ENCODE measurements at regions not wholly inside any gene's neighbourhood (a gene's known extent, or its start where the extent isn't known, plus 50 kb on each side); places are given as distances from the start of the nearest gene placed in this dataset.
A peak's percentile ranks its signal among the peaks of the same experiment; 100 is the strongest.

- H3K27me3 ChIP-seq (replicated peaks in 2 of 5; ENCODE audit: control insufficient read depth in 4 of 5, insufficient read depth in 5 of 5, low read length in 4 of 5), result no peaks in the 10 kb centered on the region
- peak overlapping the region in 2 of 7 experiments; percentile 45 to 46 for H3K4me3 ChIP-seq (ENCODE audit: control insufficient read depth in 1 of 7, extremely low read depth in 1 of 7, insufficient read depth in 4 of 7, low read depth in 2 of 7, low read length in 6 of 7)
Observed at GRCh38 chr1:200243042-200243437, 166.8 kb downstream of the ZNF281 start.

GRCh38 chr1:200242110-200243041, 167.5 kb downstream of the ZNF281 start:
- Histone ChIP-seq H3K4me1 (ENCODE audit: control extremely low read depth in 1 of 4, control insufficient read depth in 4 of 4, insufficient read depth in 4 of 4, low read length in 3 of 4) (peaks cover 11 to 34% (median 25%) of the 10 kb centered on the region in 4 experiments), H3K27me3 (replicated peaks in 2 of 5; ENCODE audit: control insufficient read depth in 4 of 5, insufficient read depth in 5 of 5, low read length in 4 of 5) (no peaks in the 10 kb centered on the region), H3K27ac (ENCODE audit: insufficient read depth in 1 of 2, low read depth in 1 of 2, low read length in 2 of 2, poor library complexity in 1 of 2, severe bottlenecking in 2 of 2) (peak overlapping the region in 1 of 2 experiments; percentile 10), H3K9me3 (ENCODE audit: control extremely low read depth in 1 of 5, control insufficient read depth in 4 of 5, insufficient read depth in 2 of 5, low read depth in 1 of 5, low read length in 4 of 5) (no peaks in the 10 kb centered on the region), H3K36me3 (ENCODE audit: control insufficient read depth in 4 of 4, insufficient read depth in 4 of 4, low read length in 3 of 4) (no peaks in the 10 kb centered on the region), H3K4me3 (ENCODE audit: control insufficient read depth in 1 of 7, extremely low read depth in 1 of 7, insufficient read depth in 4 of 7, low read depth in 2 of 7, low read length in 6 of 7) (peak overlapping the region in 3 of 7 experiments; percentile 8 to 46 (median 45))
- ChIA-PET POLR2A (interaction anchor here (0.6 kb wide), 1 partner anchor 198 kb away, joined by 4 read pairs; no protein-coding TSS in a partner anchor), CTCF (interaction anchor here (1.2 kb wide), 1 partner anchor 32 kb away, joined by 4 read pairs; no protein-coding TSS in a partner anchor)
- DNase-seq, result peak in 2 of 3 donors; percentile 51 to 63
- 16% methylated on average over 5 of the region's 15 CpGs for WGBS (ENCODE audit: insufficient coverage)

More at GRCh38 chr1:200243042-200243437, 166.8 kb downstream of the ZNF281 start:
- ChIA-PET POLR2A (no interaction called here), CTCF (no interaction called here)
- Histone ChIP-seq H3K36me3 (ENCODE audit: control insufficient read depth in 4 of 4, insufficient read depth in 4 of 4, low read length in 3 of 4) (no peaks in the 10 kb centered on the region), H3K9me3 (ENCODE audit: control extremely low read depth in 1 of 5, control insufficient read depth in 4 of 5, insufficient read depth in 2 of 5, low read depth in 1 of 5, low read length in 4 of 5) (no peaks in the 10 kb centered on the region), H3K27ac (ENCODE audit: insufficient read depth in 1 of 2, low read depth in 1 of 2, low read length in 2 of 2, poor library complexity in 1 of 2, severe bottlenecking in 2 of 2) (no peak overlapping the region), H3K4me1 (ENCODE audit: control extremely low read depth in 1 of 4, control insufficient read depth in 4 of 4, insufficient read depth in 4 of 4, low read length in 3 of 4) (peaks cover 13 to 39% (median 28%) of the 10 kb centered on the region in 4 experiments)
- WGBS (ENCODE audit: insufficient coverage), result 83% methylated on average over 7 of the region's 11 CpGs
- DNase-seq, result peak in 2 of 3 donors; percentile 30 to 55

GRCh38 chr1:200240656-200241055, 169.2 kb downstream of the ZNF281 start:
- ChIA-PET CTCF (interaction anchor here (0.8 to 1.2 kb wide), 4 partner anchors 8 to 39 kb away, joined by 3 to 4 read pairs (median 3); no protein-coding TSS in a partner anchor), POLR2A (no interaction called here)
- WGBS (ENCODE audit: insufficient coverage), result 4% methylated on average over 7 of the region's 9 CpGs
- no peaks in the 10 kb centered on the region for H3K27me3 ChIP-seq (replicated peaks in 2 of 5; ENCODE audit: control insufficient read depth in 4 of 5, insufficient read depth in 5 of 5, low read length in 4 of 5)
- DNase-seq, result peak in 2 of 3 donors; percentile 33 to 53
- H3K27ac ChIP-seq (ENCODE audit: insufficient read depth in 1 of 2, low read depth in 1 of 2, low read length in 2 of 2, poor library complexity in 1 of 2, severe bottlenecking in 2 of 2), result no peak overlapping the region
- H3K4me1 ChIP-seq (ENCODE audit: control extremely low read depth in 1 of 4, control insufficient read depth in 4 of 4, insufficient read depth in 4 of 4, low read length in 3 of 4), result peaks cover 8 to 30% (median 22%) of the 10 kb centered on the region in 4 experiments
- peak overlapping the region in 2 of 7 experiments; percentile 31 to 55 for H3K4me3 ChIP-seq (ENCODE audit: control insufficient read depth in 1 of 7, extremely low read depth in 1 of 7, insufficient read depth in 4 of 7, low read depth in 2 of 7, low read length in 6 of 7)
- no peaks in the 10 kb centered on the region for H3K9me3 ChIP-seq (ENCODE audit: control extremely low read depth in 1 of 5, control insufficient read depth in 4 of 5, insufficient read depth in 2 of 5, low read depth in 1 of 5, low read length in 4 of 5)
- H3K36me3 ChIP-seq (ENCODE audit: control insufficient read depth in 4 of 4, insufficient read depth in 4 of 4, low read length in 3 of 4), result no peaks in the 10 kb centered on the region

GRCh38 chr1:200238311-200238710, 171.5 kb downstream of the ZNF281 start:
- no peak overlapping the region for H3K4me3 ChIP-seq (ENCODE audit: control insufficient read depth in 1 of 7, extremely low read depth in 1 of 7, insufficient read depth in 4 of 7, low read depth in 2 of 7, low read length in 6 of 7)
- no peak overlapping the region for H3K27ac ChIP-seq (ENCODE audit: insufficient read depth in 1 of 2, low read depth in 1 of 2, low read length in 2 of 2, poor library complexity in 1 of 2, severe bottlenecking in 2 of 2)
- CTCF ChIA-PET, result interaction anchor here (0.5 kb wide), 1 partner anchor 25 kb away, joined by 3 read pairs; no protein-coding TSS in a partner anchor
- no peaks in the 10 kb centered on the region for H3K27me3 ChIP-seq (replicated peaks in 2 of 5; ENCODE audit: control insufficient read depth in 4 of 5, insufficient read depth in 5 of 5, low read length in 4 of 5)
- peaks cover 8 to 47% (median 32%) of the 10 kb centered on the region in 4 experiments for H3K4me1 ChIP-seq (ENCODE audit: control extremely low read depth in 1 of 4, control insufficient read depth in 4 of 4, insufficient read depth in 4 of 4, low read length in 3 of 4)
- H3K36me3 ChIP-seq (ENCODE audit: control insufficient read depth in 4 of 4, insufficient read depth in 4 of 4, low read length in 3 of 4), result no peaks in the 10 kb centered on the region
- H3K9me3 ChIP-seq (ENCODE audit: control extremely low read depth in 1 of 5, control insufficient read depth in 4 of 5, insufficient read depth in 2 of 5, low read depth in 1 of 5, low read length in 4 of 5), result no peaks in the 10 kb centered on the region
- POLR2A ChIA-PET, result no interaction called here
- WGBS (ENCODE audit: insufficient coverage), result no CpG with 5 or more reads among the region's 3 CpGs
- DNase-seq, result no peak

GRCh38 chr1:200237066-200237465, 172.8 kb downstream of the ZNF281 start:
- 92% methylated on average over 5 of the region's 5 CpGs for WGBS (ENCODE audit: insufficient coverage)
- Histone ChIP-seq H3K4me1 (ENCODE audit: control extremely low read depth in 1 of 4, control insufficient read depth in 4 of 4, insufficient read depth in 4 of 4, low read length in 3 of 4) (peaks cover 0 to 50% (median 33%) of the 10 kb centered on the region in 4 experiments), H3K27me3 (replicated peaks in 2 of 5; ENCODE audit: control insufficient read depth in 4 of 5, insufficient read depth in 5 of 5, low read length in 4 of 5) (no peaks in the 10 kb centered on the region), H3K36me3 (ENCODE audit: control insufficient read depth in 4 of 4, insufficient read depth in 4 of 4, low read length in 3 of 4) (no peaks in the 10 kb centered on the region), H3K27ac (ENCODE audit: insufficient read depth in 1 of 2, low read depth in 1 of 2, low read length in 2 of 2, poor library complexity in 1 of 2, severe bottlenecking in 2 of 2) (no peak overlapping the region), H3K9me3 (ENCODE audit: control extremely low read depth in 1 of 5, control insufficient read depth in 4 of 5, insufficient read depth in 2 of 5, low read depth in 1 of 5, low read length in 4 of 5) (no peaks in the 10 kb centered on the region), H3K4me3 (ENCODE audit: control insufficient read depth in 1 of 7, extremely low read depth in 1 of 7, insufficient read depth in 4 of 7, low read depth in 2 of 7, low read length in 6 of 7) (no peak overlapping the region)
- ChIA-PET POLR2A (no interaction called here), CTCF (no interaction called here)
- DNase-seq, result no peak

- ChIA-PET CTCF (interaction anchor here (1.2 to 1.6 kb wide), 4 partner anchors 10 to 44 kb away, joined by 3 to 5 read pairs (median 3); no protein-coding TSS in a partner anchor), POLR2A (no interaction called here)
Observed at GRCh38 chr1:200234938-200235337, 174.9 kb downstream of the ZNF281 start.

GRCh38 chr1:200233393-200233792, 176.4 kb downstream of the ZNF281 start:
- no peaks in the 10 kb centered on the region for H3K36me3 ChIP-seq (ENCODE audit: control insufficient read depth in 4 of 4, insufficient read depth in 4 of 4, low read length in 3 of 4)
- H3K4me1 ChIP-seq (ENCODE audit: control extremely low read depth in 1 of 4, control insufficient read depth in 4 of 4, insufficient read depth in 4 of 4, low read length in 3 of 4), result peaks cover 7 to 54% (median 33%) of the 10 kb centered on the region in 4 experiments
- CTCF ChIA-PET, result interaction anchor here (1.1 to 1.4 kb wide), 2 partner anchors 8 to 42 kb away, joined by 3 to 4 read pairs; no protein-coding TSS in a partner anchor
- H3K27me3 ChIP-seq (replicated peaks in 2 of 5; ENCODE audit: control insufficient read depth in 4 of 5, insufficient read depth in 5 of 5, low read length in 4 of 5), result no peaks in the 10 kb centered on the region
- DNase-seq, result no peak
- 77% methylated on average over 5 of the region's 10 CpGs for WGBS (ENCODE audit: insufficient coverage)
- POLR2A ChIA-PET, result no interaction called here
- no peaks in the 10 kb centered on the region for H3K9me3 ChIP-seq (ENCODE audit: control extremely low read depth in 1 of 5, control insufficient read depth in 4 of 5, insufficient read depth in 2 of 5, low read depth in 1 of 5, low read length in 4 of 5)
- H3K4me3 ChIP-seq (ENCODE audit: control insufficient read depth in 1 of 7, extremely low read depth in 1 of 7, insufficient read depth in 4 of 7, low read depth in 2 of 7, low read length in 6 of 7), result no peak overlapping the region
- no peak overlapping the region for H3K27ac ChIP-seq (ENCODE audit: insufficient read depth in 1 of 2, low read depth in 1 of 2, low read length in 2 of 2, poor library complexity in 1 of 2, severe bottlenecking in 2 of 2)

More at GRCh38 chr1:200234938-200235337, 174.9 kb downstream of the ZNF281 start:
- peaks cover 7 to 57% (median 30%) of the 10 kb centered on the region in 4 experiments for H3K4me1 ChIP-seq (ENCODE audit: control extremely low read depth in 1 of 4, control insufficient read depth in 4 of 4, insufficient read depth in 4 of 4, low read length in 3 of 4)
- no peaks in the 10 kb centered on the region for H3K9me3 ChIP-seq (ENCODE audit: control extremely low read depth in 1 of 5, control insufficient read depth in 4 of 5, insufficient read depth in 2 of 5, low read depth in 1 of 5, low read length in 4 of 5)
- no peaks in the 10 kb centered on the region for H3K36me3 ChIP-seq (ENCODE audit: control insufficient read depth in 4 of 4, insufficient read depth in 4 of 4, low read length in 3 of 4)
- 100% methylated on average over 2 of the region's 2 CpGs for WGBS (ENCODE audit: insufficient coverage)
- no peak for DNase-seq
- H3K4me3 ChIP-seq (ENCODE audit: control insufficient read depth in 1 of 7, extremely low read depth in 1 of 7, insufficient read depth in 4 of 7, low read depth in 2 of 7, low read length in 6 of 7), result no peak overlapping the region
- H3K27ac ChIP-seq (ENCODE audit: insufficient read depth in 1 of 2, low read depth in 1 of 2, low read length in 2 of 2, poor library complexity in 1 of 2, severe bottlenecking in 2 of 2), result no peak overlapping the region
- H3K27me3 ChIP-seq (replicated peaks in 2 of 5; ENCODE audit: control insufficient read depth in 4 of 5, insufficient read depth in 5 of 5, low read length in 4 of 5), result no peaks in the 10 kb centered on the region
